ENCODE measurements at regions not wholly inside any gene's neighbourhood (a gene's known extent, or its start where the extent isn't known, plus 50 kb on each side); places are given as distances from the start of the nearest gene placed in this dataset.

DNA sequence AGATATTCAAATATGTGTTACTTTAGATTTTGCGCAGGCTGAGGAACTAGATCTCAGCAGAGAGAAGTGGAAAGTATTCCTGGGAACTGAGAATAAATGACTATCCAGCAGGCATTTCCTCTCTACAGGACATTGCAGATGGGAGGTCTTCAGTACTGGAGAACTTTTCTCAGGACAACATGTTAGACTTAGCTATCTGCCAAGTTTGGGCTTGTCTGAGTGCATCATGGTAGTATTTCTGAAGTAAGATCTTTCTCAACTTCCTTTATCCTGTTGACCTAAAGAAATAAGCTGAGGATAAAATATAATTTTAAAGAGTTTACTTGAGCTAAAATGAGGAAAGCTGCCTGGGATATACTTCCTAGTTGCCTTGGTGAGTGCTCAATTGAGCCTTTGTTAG, 167.9 kb upstream of the BCHE start:
- TF ChIP-seq POLR2AphosphoS5 (IDR thresholded peaks at IDR 0.05; ENCODE audit: low read depth, low read length): no peak
- no peak for TF ChIP-seq POLR2A (IDR thresholded peaks at IDR 0.05; ENCODE audit: low read depth, low read length)
- no peak for TF ChIP-seq TAF1 (IDR thresholded peaks at IDR 0.05; ENCODE audit: borderline replicate concordance, low read depth, low read length)

Data from GM12892 (cell line).